Tibial artery (tissue), 4 donors: ENCODE measurements at regions not wholly inside any gene's neighbourhood (a gene's known extent, or its start where the extent isn't known, plus 50 kb on each side); places are given as distances from the start of the nearest gene placed in this dataset.

Experiments
- DNase-seq, 2 donors: peaks; one replicate each; pipeline ENCODE4 v3.0.0-alpha.2; 2019
- H3K27ac ChIP-seq, 2 donors: fragments of 200-600 bp; sonication (generic) in 1 of 2; 1 replicate in 1 of 2; 2 replicates in 1 of 2; pipeline ENCODE4 v1.5.1; 2018 to 2019; ENCODE audit warnings: mild to moderate bottlenecking in 1 of 2
- H3K27me3 ChIP-seq, 2 donors: fragments of 200-600 bp; sonication (generic) in 1 of 2; one replicate each; pipeline versions ENCODE4 v1.5.1 to v1.6.0; 2016 to 2019
- H3K36me3 ChIP-seq, 3 donors: fragments of 200-600 bp; sonication (generic) in 2 of 3; one replicate each; pipeline ENCODE4 v1.5.1; 2016 to 2019; ENCODE audit warnings: mild to moderate bottlenecking in 2 of 3
- H3K4me1 ChIP-seq, 4 donors: fragments of 200-600 bp; sonication (generic) in 2 of 4; 1 replicate in 3 of 4; 2 replicates in 1 of 4; pipeline ENCODE4 v1.5.1; 2016 to 2019
- H3K4me3 ChIP-seq, 2 donors: fragments of 200-600 bp; sonication (generic) in 1 of 2; 1 replicate in 1 of 2; 2 replicates in 1 of 2; pipeline ENCODE4 v1.5.1; 2018 to 2019; ENCODE audit warnings: mild to moderate bottlenecking in 2 of 2
- H3K9me3 ChIP-seq, 3 donors: fragments of 200-600 bp; sonication (generic) in 1 of 3; one replicate each; pipeline ENCODE4 v1.5.1; 2016 to 2019
- CTCF ChIP-seq, 2 experiments: fragments of 200-600 bp in 1 of 2; fragments of 450-650 bp in 1 of 2; IDR thresholded peaks; one replicate each; pipeline ENCODE4 v1.5.1; 2017 to 2019; ENCODE audit warnings: antibody characterized with exemption in 2 of 2, mild to moderate bottlenecking in 1 of 2, moderate library complexity in 1 of 2
- intact Hi-C: fragments of 100-400 bp; cut with DNase I; formaldehyde crosslinking; loops from one replicate; pipeline ENCODE4 v1.15.0; 2023; ENCODE audit warnings: low total_unique reads

GRCh38 chr13:21825801-21826200 lies 154.9 kb downstream of the FGF9 start:
- no peak overlapping the region for H3K27ac ChIP-seq
- no peak for DNase-seq
- no peaks in the 10 kb centered on the region for H3K36me3 ChIP-seq
- TF ChIP-seq CTCF (IDR thresholded peaks at IDR 0.05), result no peak
- no peak overlapping the region for H3K4me3 ChIP-seq
- intact Hi-C loops, result no loop called here
- no peaks in the 10 kb centered on the region for H3K27me3 ChIP-seq
- H3K9me3 ChIP-seq, result no peaks in the 10 kb centered on the region
- no peaks in the 10 kb centered on the region for H3K4me1 ChIP-seq

- H3K4me1 ChIP-seq, result no peaks in the 10 kb centered on the region
Observed at GRCh38 chr13:21826214-21827015, 155.5 kb downstream of the FGF9 start.

GRCh38 chr13:21831654-21832324 lies 160.9 kb downstream of the FGF9 start:
- no peaks in the 10 kb centered on the region for H3K9me3 ChIP-seq
- no peak overlapping the region for H3K4me3 ChIP-seq
- intact Hi-C loops, result no loop called here
- H3K27ac ChIP-seq, result no peak overlapping the region
- TF ChIP-seq CTCF (IDR thresholded peaks at IDR 0.05), result no peak
- H3K4me1 ChIP-seq, result no peaks in the 10 kb centered on the region
- no peaks in the 10 kb centered on the region for H3K36me3 ChIP-seq
- H3K27me3 ChIP-seq, result no peaks in the 10 kb centered on the region
- DNase-seq, result no peak

More at GRCh38 chr13:21826214-21827015, 155.5 kb downstream of the FGF9 start:
- Histone ChIP-seq H3K27ac (no peak overlapping the region), H3K27me3 (no peaks in the 10 kb centered on the region), H3K9me3 (no peaks in the 10 kb centered on the region), H3K4me3 (no peak overlapping the region), H3K36me3 (no peaks in the 10 kb centered on the region)
- no peak for DNase-seq
- intact Hi-C loops, result no loop called here
- no peak for TF ChIP-seq CTCF (IDR thresholded peaks at IDR 0.05)

GRCh38 chr13:21833921-21834320 lies 163.0 kb downstream of the FGF9 start:
- TF ChIP-seq CTCF (IDR thresholded peaks at IDR 0.05), result no peak
- no peak for DNase-seq
- Histone ChIP-seq H3K4me3 (no peak overlapping the region), H3K27me3 (no peaks in the 10 kb centered on the region), H3K27ac (no peak overlapping the region), H3K36me3 (no peaks in the 10 kb centered on the region), H3K4me1 (no peaks in the 10 kb centered on the region), H3K9me3 (no peaks in the 10 kb centered on the region)
- intact Hi-C loops, result no loop called here

- H3K36me3 ChIP-seq, result no peaks in the 10 kb centered on the region
- intact Hi-C loops, result no loop called here
- no peaks in the 10 kb centered on the region for H3K9me3 ChIP-seq
- H3K4me1 ChIP-seq, result no peaks in the 10 kb centered on the region
- TF ChIP-seq CTCF (IDR thresholded peaks at IDR 0.05), result no peak
- H3K27ac ChIP-seq, result no peak overlapping the region
- H3K4me3 ChIP-seq, result no peak overlapping the region
- DNase-seq, result no peak
- H3K27me3 ChIP-seq, result no peaks in the 10 kb centered on the region
Observed at GRCh38 chr13:21834521-21834920, 163.6 kb downstream of the FGF9 start.
